HG03045 (cell line): ENCODE measurements at regions not wholly inside any gene's neighbourhood (a gene's known extent, or its start where the extent isn't known, plus 50 kb on each side); places are given as distances from the start of the nearest gene placed in this dataset.
"Not testable (repeated sequence)": the region's sequence is repeated elsewhere in the genome, so short reads cannot be mapped to it uniquely, and the experiment has no call there.

Experiments used
- ATAC-seq: cut with Tn5 transposase; IDR thresholded peaks from one replicate; pipeline ENCODE4 v1.9.1; 2021; ENCODE audit warnings: mild to moderate bottlenecking, moderate library complexity; ENCODE audit not compliant: unreplicated experiment

DNA sequence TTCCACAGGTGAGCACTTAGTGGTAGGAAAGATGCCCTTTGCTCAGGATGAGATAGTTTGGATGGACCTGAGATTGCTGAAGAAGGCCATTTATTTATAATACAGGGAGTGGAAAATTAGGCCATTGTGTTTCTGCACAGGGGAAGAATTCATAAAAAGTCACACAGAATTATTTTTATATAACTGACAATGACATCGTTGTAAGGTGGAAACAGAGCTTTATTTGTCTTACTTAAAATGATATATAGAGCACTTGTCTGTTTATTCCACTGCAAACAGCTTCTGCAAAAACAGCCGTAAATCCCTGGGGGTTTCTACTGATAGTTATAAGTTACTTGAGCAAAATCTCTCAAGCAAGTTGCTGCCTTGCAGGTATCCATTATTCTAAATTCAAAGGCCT, 158.1 kb upstream of the ZNF521 start:
- ATAC-seq = no peak

DNA sequence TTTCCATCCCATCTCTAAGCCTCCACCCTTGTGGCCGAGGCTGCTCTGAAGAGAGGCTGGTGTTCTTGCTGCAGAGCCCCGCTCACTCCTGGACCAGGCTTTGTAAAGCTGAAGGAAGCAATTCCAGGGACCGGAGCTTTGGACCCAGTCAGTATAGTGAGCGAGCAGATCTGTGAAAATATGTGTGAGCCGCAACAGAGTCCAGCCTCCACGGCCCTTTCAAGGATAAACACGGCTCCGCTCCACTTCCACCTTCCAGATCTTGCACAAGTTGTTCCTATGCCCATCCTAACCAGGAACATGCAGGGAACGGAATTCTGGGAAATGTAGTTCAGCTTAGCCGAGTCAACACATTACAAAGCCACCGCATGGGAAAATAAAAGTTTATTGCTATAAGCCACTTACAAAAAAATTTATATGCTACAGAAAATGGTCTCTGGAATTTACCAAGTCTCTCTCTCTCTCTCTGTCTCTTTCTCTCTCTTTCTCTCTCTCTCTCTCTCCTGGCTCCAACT, 151.7 kb upstream of the ZNF521 start:
- ATAC-seq = no peak

GRCh38 chr18:25497151-25497794, 145.3 kb upstream of the ZNF521 start:
- no peak for ATAC-seq

GRCh38 chr18:25496544-25496943, 144.6 kb upstream of the ZNF521 start:
- no peak for ATAC-seq

GRCh38 chr18:25495606-25496005, 143.6 kb upstream of the ZNF521 start:
- ATAC-seq = no peak

DNA sequence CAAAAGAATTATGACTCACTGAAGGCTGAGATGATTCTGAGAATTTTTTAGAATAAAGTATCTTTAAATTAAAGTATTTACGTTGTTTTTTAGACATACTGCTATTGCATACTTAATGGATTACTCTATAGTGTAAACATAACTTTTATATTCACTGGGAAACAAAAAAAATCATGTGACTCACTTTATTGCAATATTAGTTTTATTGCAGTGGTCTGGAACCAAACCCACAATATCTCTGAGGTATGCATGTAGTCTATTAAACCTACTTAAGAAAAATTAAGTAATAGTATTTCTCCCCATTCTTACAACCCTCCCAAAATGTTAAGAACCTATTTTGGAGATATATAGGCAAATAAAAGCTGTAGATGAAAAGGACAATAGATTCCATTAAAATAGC, 142.9 kb upstream of the ZNF521 start:
- ATAC-seq = no peak

DNA sequence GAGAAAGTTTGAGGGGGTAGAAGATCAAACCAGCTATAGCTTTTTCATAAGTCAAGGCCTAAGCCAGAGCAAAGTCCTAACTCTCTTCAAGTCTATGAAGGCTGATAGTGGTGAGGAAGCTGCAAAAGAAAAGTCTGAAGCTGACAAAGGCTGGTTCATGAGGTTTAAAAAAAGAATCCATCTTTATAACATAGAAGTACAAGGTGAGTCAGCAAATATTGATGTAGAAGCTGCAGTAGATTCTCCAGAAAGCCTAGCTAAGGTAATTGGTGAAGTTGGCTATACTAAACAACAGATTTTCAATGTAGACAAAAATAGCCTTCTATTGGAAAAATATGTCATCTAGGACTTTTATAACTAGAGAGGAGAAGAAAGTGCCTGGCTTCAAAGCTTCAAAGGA, 141.4 kb upstream of the ZNF521 start:
- no peak for ATAC-seq

GRCh38 chr18:25490316-25490715, 138.3 kb upstream of the ZNF521 start:
- ATAC-seq = no peak

- ATAC-seq = no peak
These were observed 121.0 kb upstream of the ZNF521 start for GRCh38 chr18:25473008-25473407.

- not testable (repeated sequence) for ATAC-seq
These were observed 119.0 kb upstream of the ZNF521 start for GRCh38 chr18:25470756-25471524.

GRCh38 chr18:25470062-25470461, 118.1 kb upstream of the ZNF521 start:
- no peak for ATAC-seq

GRCh38 chr18:25469489-25469888, 117.5 kb upstream of the ZNF521 start:
- ATAC-seq = no peak

DNA sequence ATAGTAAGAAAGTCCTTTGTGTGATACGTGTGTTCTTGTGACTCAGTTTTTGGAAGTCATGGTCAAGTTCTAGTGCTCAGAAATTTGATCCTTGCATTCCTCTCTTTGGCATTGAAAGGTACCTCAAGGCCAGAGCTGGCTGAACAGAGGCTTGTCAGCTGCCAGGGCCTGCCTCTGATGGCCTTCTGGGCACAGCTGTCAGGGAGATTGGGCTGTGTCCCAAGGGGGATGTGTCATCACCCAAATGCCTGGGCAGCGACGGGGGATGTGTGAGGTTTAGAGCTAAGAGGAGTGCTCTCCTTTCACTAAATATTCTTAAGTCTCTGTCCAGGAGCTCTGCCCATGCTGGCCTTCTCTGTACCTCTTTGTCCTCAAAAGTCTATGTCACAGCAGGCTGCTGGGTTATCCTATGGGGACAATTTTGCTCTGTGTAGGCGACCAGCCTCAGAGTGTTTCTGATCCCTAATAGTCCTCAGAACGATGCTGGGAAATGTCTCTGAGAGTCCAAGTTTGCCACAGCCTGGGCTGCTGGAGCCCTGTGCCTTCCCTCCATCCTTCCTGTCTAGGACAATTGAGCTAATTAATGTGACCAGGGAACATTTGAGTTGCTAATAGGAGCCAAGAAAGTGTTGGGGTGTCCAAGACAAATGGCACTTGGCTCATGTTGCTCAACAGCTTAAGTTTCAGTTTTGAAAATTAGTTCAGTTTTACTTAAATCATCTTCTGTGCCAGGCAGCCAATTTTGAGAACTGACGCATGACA, 115.4 kb upstream of the ZNF521 start:
- ATAC-seq = no peak

GRCh38 chr18:25465152-25465732, 113.3 kb upstream of the ZNF521 start:
- no peak for ATAC-seq

DNA sequence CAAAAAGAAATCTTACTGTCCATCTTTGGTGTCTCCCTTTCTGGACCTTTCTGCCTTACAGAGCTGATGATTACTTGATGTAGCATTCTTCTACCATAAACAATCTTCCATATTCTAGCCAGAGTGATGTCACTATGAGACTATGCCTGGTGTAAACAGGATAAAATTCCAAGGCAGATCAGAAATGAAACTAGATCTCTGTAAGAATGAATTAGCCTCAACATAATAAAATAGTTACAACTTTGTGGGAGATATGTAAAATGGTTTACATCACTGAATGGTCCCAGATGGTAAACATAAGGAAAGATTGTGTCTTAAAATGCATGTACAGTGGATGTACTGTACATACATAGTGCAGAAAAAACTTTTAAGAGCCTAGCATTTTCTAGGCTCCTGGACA, 112.3 kb upstream of the ZNF521 start:
- no peak for ATAC-seq

DNA sequence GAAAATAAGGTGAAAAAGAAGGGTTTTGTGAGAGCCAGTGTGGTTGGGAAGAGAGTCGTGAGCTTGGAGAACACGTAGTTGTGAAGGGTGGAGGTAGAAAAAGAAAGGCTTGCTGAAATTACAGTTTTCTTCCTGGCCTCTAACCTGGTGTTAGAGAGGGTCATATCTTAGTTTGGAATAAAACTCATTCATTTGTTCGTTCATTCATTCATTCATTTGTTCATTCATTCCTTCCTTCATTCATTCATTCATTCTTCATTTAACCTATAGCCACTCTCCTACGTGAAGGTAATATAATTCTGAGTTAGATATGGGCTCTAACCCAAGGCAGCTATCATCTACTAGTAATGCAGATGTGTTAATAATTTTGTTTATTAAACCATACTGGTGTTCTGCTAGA, 111.8 kb upstream of the ZNF521 start:
- no peak for ATAC-seq

- ATAC-seq = no peak
These were observed 107.8 kb upstream of the ZNF521 start for GRCh38 chr18:25459814-25460213.

- ATAC-seq = no peak
These were observed 105.6 kb upstream of the ZNF521 start for GRCh38 chr18:25457601-25458000.

DNA sequence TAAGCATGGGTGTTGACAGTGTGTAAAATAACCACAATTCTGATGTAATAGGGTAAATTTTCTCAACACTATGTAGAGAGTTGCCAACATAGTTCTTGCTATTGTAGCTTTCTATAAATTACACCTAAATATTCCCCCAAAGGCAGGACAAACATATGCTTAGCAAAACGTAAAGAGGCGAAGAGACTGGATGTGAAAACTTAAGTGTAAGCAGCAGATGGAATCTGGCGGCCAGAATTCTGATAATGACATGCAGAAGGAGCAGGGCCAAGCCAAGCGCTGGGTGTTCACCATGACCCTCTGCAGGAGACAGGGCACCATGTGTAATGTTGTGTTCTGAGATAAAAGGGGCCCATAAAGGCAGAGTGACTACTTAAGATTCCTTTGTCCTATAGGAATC, 105.2 kb upstream of the ZNF521 start:
- no peak for ATAC-seq

- no peak for ATAC-seq
These were observed 104.5 kb upstream of the ZNF521 start for GRCh38 chr18:25456334-25457010.

DNA sequence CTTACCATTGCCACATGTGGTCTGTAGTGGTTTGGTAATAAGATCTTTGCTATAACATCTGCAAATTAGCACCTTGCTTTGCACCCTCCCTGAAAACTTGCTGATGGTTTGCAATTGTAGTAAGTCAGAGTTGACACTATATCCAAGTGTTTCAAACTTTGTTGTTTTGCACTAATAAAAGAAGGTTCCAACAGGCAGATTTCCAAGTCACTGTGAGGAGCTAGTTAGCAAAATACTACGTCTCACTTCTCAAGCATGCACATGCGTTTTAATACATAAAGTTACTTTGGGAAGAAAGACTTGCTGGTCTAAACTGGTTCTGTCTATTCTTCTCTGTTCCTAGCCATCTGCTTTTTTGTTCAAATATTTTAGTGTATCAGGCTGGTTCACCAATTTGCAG, 103.7 kb upstream of the ZNF521 start:
- ATAC-seq = no peak
